Activated T-helper 2 cell treated with anti-CD3 and anti-CD28 coated beads, Interferon-gamma antibody, Interleukin-2, Interleukin-4, amounts not matched to agents 10 μg/mL and 5 μg/mL and 100 μg/mL, durations not matched to agents 14 hours and 24 hours and 36 hours (primary cell): ENCODE measurements at regions not wholly inside any gene's neighbourhood (a gene's known extent, or its start where the extent isn't known, plus 50 kb on each side); places are given as distances from the start of the nearest gene placed in this dataset.

Experiments used
- DNase-seq: peaks from one replicate; pipeline ENCODE4 v3.0.0; 2021; ENCODE audit warnings: low spot score
- H3K27ac Mint-ChIP-seq: one replicate; pipeline ENCODE4 v1.8.0; 2021; ENCODE audit warnings: mixed read lengths
- H3K27me3 Mint-ChIP-seq: one replicate; pipeline ENCODE4 v1.8.0; 2021; ENCODE audit warnings: low read depth, mixed read lengths
- H3K36me3 Mint-ChIP-seq: one replicate; pipeline ENCODE4 v1.8.0; 2021; ENCODE audit warnings: low read depth, mixed read lengths
- H3K4me1 Mint-ChIP-seq: one replicate; pipeline ENCODE4 v1.8.0; 2021; ENCODE audit warnings: low read depth, mixed read lengths
- H3K4me3 Mint-ChIP-seq: one replicate; pipeline ENCODE4 v1.8.0; 2021; ENCODE audit warnings: low read depth, mild to moderate bottlenecking, moderate library complexity, mixed read lengths
- H3K9me3 Mint-ChIP-seq: one replicate; pipeline ENCODE4 v1.8.0; 2021; ENCODE audit warnings: mixed read lengths
- intact Hi-C: fragments of 100-400 bp; cut with micrococcal nuclease; formaldehyde crosslinking; loops from one replicate; pipeline ENCODE4 v1.15.1; 2023

GRCh38 chr9:14007190-14007769 lies 306.7 kb downstream of the NFIB start:
- DNase-seq: no peak
- Mint-ChIP-seq H3K9me3 (peaks cover 22% of the 10 kb centered on the region), H3K4me3 (no peak overlapping the region), H3K27me3 (no peaks in the 10 kb centered on the region), H3K27ac (no peak overlapping the region), H3K36me3 (no peaks in the 10 kb centered on the region), H3K4me1 (no peaks in the 10 kb centered on the region)
- intact Hi-C loops: no loop called here

- Mint-ChIP-seq H3K4me1 (no peaks in the 10 kb centered on the region), H3K9me3 (peaks cover 27% of the 10 kb centered on the region), H3K36me3 (no peaks in the 10 kb centered on the region), H3K27me3 (no peaks in the 10 kb centered on the region), H3K4me3 (no peak overlapping the region), H3K27ac (no peak overlapping the region)
- no peak for DNase-seq
- intact Hi-C loops: no loop called here
These were observed 307.4 kb downstream of the NFIB start for GRCh38 chr9:14006386-14007187.

GRCh38 chr9:14004110-14004509 lies 309.8 kb downstream of the NFIB start:
- Mint-ChIP-seq H3K4me1 (no peaks in the 10 kb centered on the region), H3K36me3 (no peaks in the 10 kb centered on the region), H3K27me3 (no peaks in the 10 kb centered on the region), H3K27ac (no peak overlapping the region), H3K9me3 (peaks cover 30% of the 10 kb centered on the region), H3K4me3 (no peak overlapping the region)
- no peak for DNase-seq
- intact Hi-C loops: no loop called here

GRCh38 chr9:13994240-13994639 lies 319.7 kb downstream of the NFIB start:
- Mint-ChIP-seq H3K9me3 (peaks cover 18% of the 10 kb centered on the region), H3K27ac (no peak overlapping the region), H3K4me3 (no peak overlapping the region), H3K27me3 (no peaks in the 10 kb centered on the region), H3K36me3 (no peaks in the 10 kb centered on the region), H3K4me1 (no peaks in the 10 kb centered on the region)
- intact Hi-C loops: no loop called here
- DNase-seq: no peak

- no peak overlapping the region for H3K27ac Mint-ChIP-seq
- no peaks in the 10 kb centered on the region for H3K4me1 Mint-ChIP-seq
- no peaks in the 10 kb centered on the region for H3K27me3 Mint-ChIP-seq
- H3K9me3 Mint-ChIP-seq: peaks cover 14% of the 10 kb centered on the region
- H3K36me3 Mint-ChIP-seq: no peaks in the 10 kb centered on the region
- intact Hi-C loops: no loop called here
- no peak for DNase-seq
- no peak overlapping the region for H3K4me3 Mint-ChIP-seq
These were observed 320.2 kb downstream of the NFIB start for GRCh38 chr9:13993632-13994185.

- no peak for DNase-seq
- intact Hi-C loops: no loop called here
- H3K36me3 Mint-ChIP-seq: no peaks in the 10 kb centered on the region
- H3K27ac Mint-ChIP-seq: no peak overlapping the region
- peaks cover 11% of the 10 kb centered on the region for H3K9me3 Mint-ChIP-seq
- H3K4me1 Mint-ChIP-seq: no peaks in the 10 kb centered on the region
- no peak overlapping the region for H3K4me3 Mint-ChIP-seq
- no peaks in the 10 kb centered on the region for H3K27me3 Mint-ChIP-seq
These were observed 321.5 kb downstream of the NFIB start for GRCh38 chr9:13992138-13993088.

GRCh38 chr9:13991395-13991794 lies 322.5 kb downstream of the NFIB start:
- H3K9me3 Mint-ChIP-seq: peaks cover 7% of the 10 kb centered on the region
- no peak for DNase-seq
- intact Hi-C loops: no loop called here
- H3K36me3 Mint-ChIP-seq: no peaks in the 10 kb centered on the region
- no peaks in the 10 kb centered on the region for H3K27me3 Mint-ChIP-seq
- H3K4me3 Mint-ChIP-seq: no peak overlapping the region
- no peak overlapping the region for H3K27ac Mint-ChIP-seq
- H3K4me1 Mint-ChIP-seq: no peaks in the 10 kb centered on the region

GRCh38 chr9:13990994-13991393 lies 322.9 kb downstream of the NFIB start:
- no peak overlapping the region for H3K4me3 Mint-ChIP-seq
- intact Hi-C loops: no loop called here
- no peak overlapping the region for H3K27ac Mint-ChIP-seq
- DNase-seq: no peak
- H3K9me3 Mint-ChIP-seq: peaks cover 7% of the 10 kb centered on the region
- no peaks in the 10 kb centered on the region for H3K4me1 Mint-ChIP-seq
- no peaks in the 10 kb centered on the region for H3K27me3 Mint-ChIP-seq
- H3K36me3 Mint-ChIP-seq: no peaks in the 10 kb centered on the region

GRCh38 chr9:13990331-13990730 lies 323.6 kb downstream of the NFIB start:
- no peaks in the 10 kb centered on the region for H3K27me3 Mint-ChIP-seq
- no peaks in the 10 kb centered on the region for H3K4me1 Mint-ChIP-seq
- no peak for DNase-seq
- no peak overlapping the region for H3K27ac Mint-ChIP-seq
- no peak overlapping the region for H3K4me3 Mint-ChIP-seq
- intact Hi-C loops: no loop called here
- peaks cover 7% of the 10 kb centered on the region for H3K9me3 Mint-ChIP-seq
- no peaks in the 10 kb centered on the region for H3K36me3 Mint-ChIP-seq

GRCh38 chr9:13988944-13989343 lies 325.0 kb downstream of the NFIB start:
- H3K27me3 Mint-ChIP-seq: no peaks in the 10 kb centered on the region
- DNase-seq: no peak

GRCh38 chr9:13983607-13984006 lies 330.3 kb downstream of the NFIB start:
- no peak for DNase-seq
- Mint-ChIP-seq H3K36me3 (no peaks in the 10 kb centered on the region), H3K4me1 (no peaks in the 10 kb centered on the region), H3K27me3 (no peaks in the 10 kb centered on the region), H3K27ac (no peak overlapping the region), H3K9me3 (peaks cover 4% of the 10 kb centered on the region), H3K4me3 (no peak overlapping the region)
- intact Hi-C loops: no loop called here

More at GRCh38 chr9:13988944-13989343, 325.0 kb downstream of the NFIB start:
- no peak overlapping the region for H3K27ac Mint-ChIP-seq
- H3K36me3 Mint-ChIP-seq: no peaks in the 10 kb centered on the region
- H3K4me1 Mint-ChIP-seq: no peaks in the 10 kb centered on the region
- H3K4me3 Mint-ChIP-seq: no peak overlapping the region
- H3K9me3 Mint-ChIP-seq: peaks cover 7% of the 10 kb centered on the region
- intact Hi-C loops: no loop called here

- H3K4me3 Mint-ChIP-seq: no peak overlapping the region
- no peak for DNase-seq
- intact Hi-C loops: no loop called here
- H3K27me3 Mint-ChIP-seq: no peaks in the 10 kb centered on the region
- no peak overlapping the region for H3K27ac Mint-ChIP-seq
- peaks cover 4% of the 10 kb centered on the region for H3K9me3 Mint-ChIP-seq
- no peaks in the 10 kb centered on the region for H3K36me3 Mint-ChIP-seq
- H3K4me1 Mint-ChIP-seq: no peaks in the 10 kb centered on the region
These were observed 334.0 kb downstream of the NFIB start for GRCh38 chr9:13979941-13980318.
